ENCODE measurements at regions not wholly inside any gene's neighbourhood (a gene's known extent, or its start where the extent isn't known, plus 50 kb on each side); places are given as distances from the start of the nearest gene placed in this dataset.

DNA sequence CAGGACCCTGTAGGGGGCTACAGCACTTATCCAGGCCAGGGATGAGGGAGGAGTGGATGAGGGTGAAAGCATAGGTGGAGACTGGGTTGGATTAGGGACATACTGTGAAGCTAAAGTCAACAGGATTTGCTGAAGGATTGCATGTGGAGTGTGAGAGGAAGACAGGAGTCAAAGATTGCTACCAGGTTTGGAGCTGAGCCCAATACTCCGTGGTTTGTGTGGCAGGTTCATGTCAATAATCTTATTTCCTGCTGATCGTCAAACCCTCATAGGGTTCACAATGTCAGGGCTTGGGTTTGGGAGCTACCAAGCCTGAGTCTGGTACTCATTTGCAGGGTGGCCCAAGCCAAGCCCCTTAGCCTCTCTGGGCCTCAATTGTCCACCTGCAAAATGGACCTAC, 77.1 kb upstream of the PLXNC1 start:
- peaks cover 8% of the 10 kb centered on the region for H3K4me1 ChIP-seq (ENCODE audit: insufficient read depth, low read length, poor library complexity, severe bottlenecking)
- no peak overlapping the region for H3K9ac ChIP-seq (ENCODE audit: low read depth, low read length, poor library complexity, severe bottlenecking)
- H2AFZ ChIP-seq (ENCODE audit: low read length), result no peak overlapping the region
- no peaks in the 10 kb centered on the region for H3K36me3 ChIP-seq (ENCODE audit: insufficient read depth, low read length)
- H4K20me1 ChIP-seq (ENCODE audit: insufficient read depth, low read length, poor library complexity, severe bottlenecking), result no peaks in the 10 kb centered on the region
- H3K9me2 ChIP-seq (replicated peaks; ENCODE audit: low read depth, low read length), result no peaks in the 10 kb centered on the region
- H3K4me2 ChIP-seq (ENCODE audit: low read depth, low read length, poor library complexity, severe bottlenecking), result no peak overlapping the region
- no peak for TF ChIP-seq EZH2phosphoT487 (IDR thresholded peaks at IDR 0.05; ENCODE audit: borderline replicate concordance)
- TF ChIP-seq, protein P1, sequence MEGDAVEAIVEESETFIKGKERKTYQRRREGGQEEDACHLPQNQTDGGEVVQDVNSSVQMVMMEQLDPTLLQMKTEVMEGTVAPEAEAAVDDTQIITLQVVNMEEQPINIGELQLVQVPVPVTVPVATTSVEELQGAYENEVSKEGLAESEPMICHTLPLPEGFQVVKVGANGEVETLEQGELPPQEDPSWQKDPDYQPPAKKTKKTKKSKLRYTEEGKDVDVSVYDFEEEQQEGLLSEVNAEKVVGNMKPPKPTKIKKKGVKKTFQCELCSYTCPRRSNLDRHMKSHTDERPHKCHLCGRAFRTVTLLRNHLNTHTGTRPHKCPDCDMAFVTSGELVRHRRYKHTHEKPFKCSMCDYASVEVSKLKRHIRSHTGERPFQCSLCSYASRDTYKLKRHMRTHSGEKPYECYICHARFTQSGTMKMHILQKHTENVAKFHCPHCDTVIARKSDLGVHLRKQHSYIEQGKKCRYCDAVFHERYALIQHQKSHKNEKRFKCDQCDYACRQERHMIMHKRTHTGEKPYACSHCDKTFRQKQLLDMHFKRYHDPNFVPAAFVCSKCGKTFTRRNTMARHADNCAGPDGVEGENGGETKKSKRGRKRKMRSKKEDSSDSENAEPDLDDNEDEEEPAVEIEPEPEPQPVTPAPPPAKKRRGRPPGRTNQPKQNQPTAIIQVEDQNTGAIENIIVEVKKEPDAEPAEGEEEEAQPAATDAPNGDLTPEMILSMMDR (conservative IDR thresholded peaks at IDR 0.05; ENCODE audit: low read length), result no peak
- no peaks in the 10 kb centered on the region for H3F3A ChIP-seq (ENCODE audit: low read depth)
- H3K4me3 ChIP-seq (ENCODE audit: low read length, poor library complexity, severe bottlenecking), result no peak overlapping the region
- H3K9me3 ChIP-seq (ENCODE audit: insufficient read depth, low read depth, low read length), result no peaks in the 10 kb centered on the region
- no peaks in the 10 kb centered on the region for H3K27me3 ChIP-seq (ENCODE audit: insufficient read depth, low read length, poor library complexity, severe bottlenecking)
- no peaks in the 10 kb centered on the region for H3K79me2 ChIP-seq (ENCODE audit: insufficient read depth, low read length)

DNA sequence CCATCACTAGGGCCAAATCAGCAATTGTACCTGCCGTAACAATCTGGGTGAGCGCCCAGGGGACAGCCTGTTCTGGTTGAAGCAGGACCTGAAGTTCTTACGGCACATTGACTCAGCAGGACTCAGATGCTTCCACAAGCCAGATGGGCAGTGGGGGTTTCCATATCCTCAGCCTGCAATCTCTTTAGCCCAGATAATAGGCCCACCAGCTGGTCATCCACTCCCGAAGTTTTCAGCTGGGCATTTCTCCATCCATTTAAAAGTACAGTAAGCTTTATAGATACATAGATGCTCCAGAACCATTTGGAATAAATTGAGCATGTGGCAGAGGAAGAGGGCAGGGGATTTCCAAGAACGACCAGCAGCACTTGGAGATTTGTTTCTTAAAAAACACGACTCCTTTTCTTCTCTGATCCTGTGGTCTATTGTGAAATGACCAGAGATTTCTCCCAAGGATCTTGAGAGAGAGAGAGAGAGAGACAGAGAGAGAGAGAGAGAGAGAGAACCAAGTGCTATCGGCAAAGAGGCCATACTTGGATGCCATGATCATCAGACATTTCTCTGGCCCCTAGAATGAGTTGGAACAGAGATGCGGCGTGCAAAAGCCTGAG, 74.8 kb upstream of the PLXNC1 start:
- Histone ChIP-seq H3K9ac (ENCODE audit: low read depth, low read length, poor library complexity, severe bottlenecking) (no peak overlapping the region), H4K20me1 (ENCODE audit: insufficient read depth, low read length, poor library complexity, severe bottlenecking) (no peaks in the 10 kb centered on the region), H3K79me2 (ENCODE audit: insufficient read depth, low read length) (no peaks in the 10 kb centered on the region), H3K36me3 (ENCODE audit: insufficient read depth, low read length) (no peaks in the 10 kb centered on the region), H3K27me3 (ENCODE audit: insufficient read depth, low read length, poor library complexity, severe bottlenecking) (no peaks in the 10 kb centered on the region), H3K9me3 (ENCODE audit: insufficient read depth, low read depth, low read length) (no peaks in the 10 kb centered on the region), H3K4me1 (ENCODE audit: insufficient read depth, low read length, poor library complexity, severe bottlenecking) (peaks cover 17% of the 10 kb centered on the region), H3F3A (ENCODE audit: low read depth) (no peaks in the 10 kb centered on the region), H3K9me2 (replicated peaks; ENCODE audit: low read depth, low read length) (no peaks in the 10 kb centered on the region), H3K4me2 (ENCODE audit: low read depth, low read length, poor library complexity, severe bottlenecking) (no peak overlapping the region), H3K4me3 (ENCODE audit: low read length, poor library complexity, severe bottlenecking) (no peak overlapping the region), H2AFZ (ENCODE audit: low read length) (no peak overlapping the region)
- TF ChIP-seq, protein P1 (conservative IDR thresholded peaks at IDR 0.05; ENCODE audit: low read length), result no peak
- TF ChIP-seq EZH2phosphoT487 (IDR thresholded peaks at IDR 0.05; ENCODE audit: borderline replicate concordance), result no peak

DNA sequence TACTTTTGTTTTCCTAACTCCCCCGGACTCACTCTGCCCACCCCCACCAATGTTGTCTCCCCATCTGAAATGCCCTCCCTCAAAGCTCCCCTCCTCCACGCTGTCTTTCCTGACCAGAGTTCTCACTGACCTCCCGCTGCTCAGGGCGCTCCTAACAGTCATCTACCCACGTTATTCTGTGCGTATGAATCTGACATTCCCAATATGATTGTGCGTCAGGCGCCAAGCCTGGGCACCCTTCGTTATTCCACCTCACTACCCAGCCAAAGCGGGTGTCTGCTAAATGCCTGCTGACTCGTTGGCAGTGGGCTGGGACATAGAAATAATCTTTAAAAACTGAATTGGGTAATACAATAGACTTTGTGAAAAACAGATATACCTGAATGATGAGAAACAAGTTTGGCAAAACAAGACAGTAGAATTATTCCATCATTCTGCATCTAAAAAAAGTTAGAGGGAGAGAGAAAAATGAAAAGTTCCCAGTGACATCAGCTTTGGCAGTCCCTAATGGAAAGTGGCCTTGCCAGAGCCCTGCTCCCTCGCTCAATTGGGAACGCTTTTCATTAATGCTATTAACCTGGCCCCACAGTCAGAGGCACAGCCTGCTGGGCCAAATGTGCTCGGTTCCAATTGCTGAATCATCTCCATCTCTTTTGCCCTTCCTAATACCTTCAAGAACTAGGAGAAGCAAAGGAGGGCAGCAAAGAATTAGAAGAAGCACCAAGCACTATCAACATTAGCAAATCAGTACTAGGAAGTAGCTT, 74.0 kb upstream of the PLXNC1 start:
- H3K9ac ChIP-seq (ENCODE audit: low read depth, low read length, poor library complexity, severe bottlenecking), result no peak overlapping the region
- TF ChIP-seq EZH2phosphoT487 (IDR thresholded peaks at IDR 0.05; ENCODE audit: borderline replicate concordance), result no peak
- TF ChIP-seq, protein P1 (conservative IDR thresholded peaks at IDR 0.05; ENCODE audit: low read length), result no peak
- no peaks in the 10 kb centered on the region for H3K9me2 ChIP-seq (replicated peaks; ENCODE audit: low read depth, low read length)
- no peak overlapping the region for H3K4me2 ChIP-seq (ENCODE audit: low read depth, low read length, poor library complexity, severe bottlenecking)
- H2AFZ ChIP-seq (ENCODE audit: low read length), result no peak overlapping the region
- H3K79me2 ChIP-seq (ENCODE audit: insufficient read depth, low read length), result no peaks in the 10 kb centered on the region
- H3K4me1 ChIP-seq (ENCODE audit: insufficient read depth, low read length, poor library complexity, severe bottlenecking), result peaks cover 20% of the 10 kb centered on the region
- no peaks in the 10 kb centered on the region for H3F3A ChIP-seq (ENCODE audit: low read depth)
- no peaks in the 10 kb centered on the region for H4K20me1 ChIP-seq (ENCODE audit: insufficient read depth, low read length, poor library complexity, severe bottlenecking)
- H3K27me3 ChIP-seq (ENCODE audit: insufficient read depth, low read length, poor library complexity, severe bottlenecking), result no peaks in the 10 kb centered on the region
- no peaks in the 10 kb centered on the region for H3K9me3 ChIP-seq (ENCODE audit: insufficient read depth, low read depth, low read length)
- H3K4me3 ChIP-seq (ENCODE audit: low read length, poor library complexity, severe bottlenecking), result no peak overlapping the region
- no peaks in the 10 kb centered on the region for H3K36me3 ChIP-seq (ENCODE audit: insufficient read depth, low read length)

All from Loucy (cell line).